ENCODE measurements at regions not wholly inside any gene's neighbourhood (a gene's known extent, or its start where the extent isn't known, plus 50 kb on each side); places are given as distances from the start of the nearest gene placed in this dataset.

DNA sequence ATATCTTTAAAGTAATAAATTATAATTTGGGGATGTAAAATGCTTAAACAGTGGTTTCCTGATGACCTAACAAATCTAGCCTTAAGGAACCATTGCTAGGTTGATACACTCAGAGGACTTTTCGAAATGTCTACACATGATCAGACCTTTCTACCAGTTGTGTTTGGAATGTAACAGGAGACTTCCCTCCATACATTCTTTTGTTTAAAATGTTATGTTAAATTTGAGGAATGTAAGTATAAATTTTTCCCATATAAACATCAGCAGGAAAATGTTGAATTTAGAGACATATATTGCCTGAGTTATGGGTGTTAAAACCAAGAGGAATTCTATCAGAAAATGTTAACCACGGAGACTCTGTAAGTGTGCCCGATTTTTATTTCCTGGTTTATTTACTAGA, 190.6 kb upstream of the SPRY1 start:
- Histone ChIP-seq H4K20me1 (ENCODE audit: control insufficient read depth, extremely low read depth, insufficient read depth, low read length) (no peaks in the 10 kb centered on the region), H3K4me3 (ENCODE audit: control insufficient read depth in 2 of 3, extremely low read depth in 1 of 3, insufficient read depth in 2 of 3, low read depth in 1 of 3, low read length in 3 of 3) (no peak overlapping the region), H3K9me1 (ENCODE audit: control insufficient read depth, extremely low read depth, insufficient read depth, low read length) (no peaks in the 10 kb centered on the region), H3K9ac (ENCODE audit: control insufficient read depth, extremely low read depth, insufficient read depth, low read length) (no peak overlapping the region), H3K79me2 (ENCODE audit: control insufficient read depth, insufficient read depth, low read length) (no peaks in the 10 kb centered on the region), H3K27ac (ENCODE audit: control insufficient read depth, insufficient read depth, low read length) (no peak overlapping the region), H3K4me1 (ENCODE audit: control insufficient read depth, extremely low read depth, insufficient read depth, low read length) (peaks cover under 1% of the 10 kb centered on the region), H3K36me3 (ENCODE audit: control insufficient read depth in 2 of 2, extremely low read depth in 1 of 2, insufficient read depth in 2 of 2, low read length in 2 of 2) (no peaks in the 10 kb centered on the region), H3K4me2 (ENCODE audit: control insufficient read depth, extremely low read depth, insufficient read depth, low read depth, low read length) (no peak overlapping the region), H2AFZ (ENCODE audit: control insufficient read depth, low read length) (no peak overlapping the region), H3K27me3 (ENCODE audit: control insufficient read depth, extremely low read depth, insufficient read depth, low read length) (no peaks in the 10 kb centered on the region), H3K9me3 (ENCODE audit: control insufficient read depth, low read depth, low read length) (no peaks in the 10 kb centered on the region)
- TF ChIP-seq, protein P1, sequence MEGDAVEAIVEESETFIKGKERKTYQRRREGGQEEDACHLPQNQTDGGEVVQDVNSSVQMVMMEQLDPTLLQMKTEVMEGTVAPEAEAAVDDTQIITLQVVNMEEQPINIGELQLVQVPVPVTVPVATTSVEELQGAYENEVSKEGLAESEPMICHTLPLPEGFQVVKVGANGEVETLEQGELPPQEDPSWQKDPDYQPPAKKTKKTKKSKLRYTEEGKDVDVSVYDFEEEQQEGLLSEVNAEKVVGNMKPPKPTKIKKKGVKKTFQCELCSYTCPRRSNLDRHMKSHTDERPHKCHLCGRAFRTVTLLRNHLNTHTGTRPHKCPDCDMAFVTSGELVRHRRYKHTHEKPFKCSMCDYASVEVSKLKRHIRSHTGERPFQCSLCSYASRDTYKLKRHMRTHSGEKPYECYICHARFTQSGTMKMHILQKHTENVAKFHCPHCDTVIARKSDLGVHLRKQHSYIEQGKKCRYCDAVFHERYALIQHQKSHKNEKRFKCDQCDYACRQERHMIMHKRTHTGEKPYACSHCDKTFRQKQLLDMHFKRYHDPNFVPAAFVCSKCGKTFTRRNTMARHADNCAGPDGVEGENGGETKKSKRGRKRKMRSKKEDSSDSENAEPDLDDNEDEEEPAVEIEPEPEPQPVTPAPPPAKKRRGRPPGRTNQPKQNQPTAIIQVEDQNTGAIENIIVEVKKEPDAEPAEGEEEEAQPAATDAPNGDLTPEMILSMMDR (optimal IDR thresholded peaks at IDR 0.05 in 1 of 3, IDR thresholded peaks at IDR 0.05 in 1 of 3, conservative IDR thresholded peaks at IDR 0.05 in 1 of 3; ENCODE audit: extremely low read depth in 1 of 3, insufficient read depth in 2 of 3, low read length in 3 of 3), result no peak
- no peak for TF ChIP-seq EZH2 (IDR thresholded peaks at IDR 0.05; ENCODE audit: low read length)
- FAIRE-seq (no peak), DNase-seq (ENCODE audit: low read depth, low spot score) (no peak)
- dilution Hi-C loops (cut with MboI; ENCODE audit: extremely low pct_ligation_motif_present, low sequenced_read_pairs), result no loop called here

DNA sequence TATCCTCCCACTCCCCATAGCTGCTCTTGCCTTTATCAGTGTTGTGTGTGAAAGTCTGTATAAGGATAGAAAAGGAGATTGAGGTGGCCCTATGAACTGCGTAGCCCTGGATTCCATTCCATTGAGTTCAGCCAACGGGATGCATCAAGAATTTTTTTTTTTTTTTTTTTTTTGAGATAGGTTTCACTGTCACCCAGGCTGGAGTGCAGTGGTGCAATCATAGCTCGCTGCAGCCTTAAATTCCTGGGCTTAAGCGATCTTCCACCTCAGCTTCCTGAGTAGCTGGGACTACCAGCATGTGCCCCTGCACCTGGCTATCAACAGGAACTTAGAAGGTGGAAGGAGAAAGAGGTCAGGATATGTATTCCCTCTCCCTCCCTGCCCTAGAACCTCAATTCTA, 187.2 kb upstream of the SPRY1 start:
- FAIRE-seq (no peak), DNase-seq (ENCODE audit: low read depth, low spot score) (no peak)
- Histone ChIP-seq H3K79me2 (ENCODE audit: control insufficient read depth, insufficient read depth, low read length) (no peaks in the 10 kb centered on the region), H3K4me2 (ENCODE audit: control insufficient read depth, extremely low read depth, insufficient read depth, low read depth, low read length) (no peak overlapping the region), H3K36me3 (ENCODE audit: control insufficient read depth in 2 of 2, extremely low read depth in 1 of 2, insufficient read depth in 2 of 2, low read length in 2 of 2) (no peaks in the 10 kb centered on the region), H4K20me1 (ENCODE audit: control insufficient read depth, extremely low read depth, insufficient read depth, low read length) (no peaks in the 10 kb centered on the region), H3K4me3 (ENCODE audit: control insufficient read depth in 2 of 3, extremely low read depth in 1 of 3, insufficient read depth in 2 of 3, low read depth in 1 of 3, low read length in 3 of 3) (no peak overlapping the region), H3K9me3 (ENCODE audit: control insufficient read depth, low read depth, low read length) (no peaks in the 10 kb centered on the region), H3K27me3 (ENCODE audit: control insufficient read depth, extremely low read depth, insufficient read depth, low read length) (no peaks in the 10 kb centered on the region), H3K9ac (ENCODE audit: control insufficient read depth, extremely low read depth, insufficient read depth, low read length) (no peak overlapping the region), H3K4me1 (ENCODE audit: control insufficient read depth, extremely low read depth, insufficient read depth, low read length) (no peaks in the 10 kb centered on the region), H3K9me1 (ENCODE audit: control insufficient read depth, extremely low read depth, insufficient read depth, low read length) (no peaks in the 10 kb centered on the region), H3K27ac (ENCODE audit: control insufficient read depth, insufficient read depth, low read length) (no peak overlapping the region), H2AFZ (ENCODE audit: control insufficient read depth, low read length) (no peak overlapping the region)
- dilution Hi-C loops (cut with MboI; ENCODE audit: extremely low pct_ligation_motif_present, low sequenced_read_pairs), result no loop called here
- no peak for TF ChIP-seq EZH2 (IDR thresholded peaks at IDR 0.05; ENCODE audit: low read length)
- TF ChIP-seq, protein P1 (optimal IDR thresholded peaks at IDR 0.05 in 1 of 3, IDR thresholded peaks at IDR 0.05 in 1 of 3, conservative IDR thresholded peaks at IDR 0.05 in 1 of 3; ENCODE audit: extremely low read depth in 1 of 3, insufficient read depth in 2 of 3, low read length in 3 of 3), result no peak

All from keratinocyte (primary cell).